ENCODE measurements at regions not wholly inside any gene's neighbourhood (a gene's known extent, or its start where the extent isn't known, plus 50 kb on each side); places are given as distances from the start of the nearest gene placed in this dataset.
"Not testable (repeated sequence)": the region's sequence is repeated elsewhere in the genome, so short reads cannot be mapped to it uniquely, and the experiment has no call there.

DNA sequence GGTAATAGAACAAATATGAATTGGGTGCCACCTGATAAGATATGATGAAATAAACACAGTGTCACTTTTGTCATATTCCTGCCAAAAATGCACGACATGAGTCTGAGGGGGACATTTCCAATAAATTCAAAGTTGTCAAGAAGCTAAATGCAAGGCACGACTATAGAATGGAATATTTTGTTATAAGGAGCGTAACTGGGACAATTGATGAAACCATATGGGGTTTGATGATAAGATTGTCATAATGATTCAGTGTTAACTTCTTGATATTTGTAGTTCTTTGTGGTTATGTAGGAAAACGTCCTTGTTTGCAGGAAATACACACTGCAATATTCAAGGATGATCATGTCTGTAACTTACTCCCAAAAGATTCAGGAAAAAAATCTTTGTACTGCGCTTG lies 163.3 kb downstream of the MEX3B start:
- H3K4me2 ChIP-seq (ENCODE audit: low read length), result no peak overlapping the region
- H3K27me3 ChIP-seq (ENCODE audit: control insufficient read depth, insufficient read depth, low read length), result no peaks in the 10 kb centered on the region
- H3K9ac ChIP-seq (ENCODE audit: low read depth, low read length), result no peak overlapping the region
- H3K36me3 ChIP-seq (ENCODE audit: insufficient read depth, low read length), result no peaks in the 10 kb centered on the region
- no peak overlapping the region for H3K4me3 ChIP-seq (ENCODE audit: low read length)
- H3K4me1 ChIP-seq (ENCODE audit: control insufficient read depth, insufficient read depth, low read length), result peaks cover 17% of the 10 kb centered on the region
- H3K9me3 ChIP-seq (replicated peaks; ENCODE audit: low read length), result no peaks in the 10 kb centered on the region

DNA sequence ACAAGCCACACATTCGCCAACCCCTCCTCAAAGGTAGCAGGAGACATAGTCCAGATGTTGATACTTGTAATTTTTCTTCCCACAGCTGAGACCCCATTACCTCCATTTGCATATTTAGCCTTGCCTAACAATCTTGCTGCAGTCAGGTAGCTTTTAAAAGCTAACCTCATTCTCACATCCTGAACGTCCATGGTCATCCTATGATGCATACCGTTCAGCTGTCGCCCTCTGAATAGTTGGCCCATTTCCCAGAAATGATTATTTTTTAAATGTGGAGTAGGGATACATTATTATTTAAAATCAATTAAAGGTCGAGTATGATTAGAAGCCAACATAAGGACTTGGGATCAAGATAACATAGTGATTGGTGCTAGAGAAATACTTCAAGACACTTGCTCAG lies 165.0 kb downstream of the MEX3B start:
- no peak overlapping the region for H3K9ac ChIP-seq (ENCODE audit: low read depth, low read length)
- no peak overlapping the region for H3K4me2 ChIP-seq (ENCODE audit: low read length)
- no peak overlapping the region for H3K4me3 ChIP-seq (ENCODE audit: low read length)
- no peaks in the 10 kb centered on the region for H3K9me3 ChIP-seq (replicated peaks; ENCODE audit: low read length)
- no peaks in the 10 kb centered on the region for H3K27me3 ChIP-seq (ENCODE audit: control insufficient read depth, insufficient read depth, low read length)
- H3K4me1 ChIP-seq (ENCODE audit: control insufficient read depth, insufficient read depth, low read length), result peaks cover 8% of the 10 kb centered on the region
- no peaks in the 10 kb centered on the region for H3K36me3 ChIP-seq (ENCODE audit: insufficient read depth, low read length)

DNA sequence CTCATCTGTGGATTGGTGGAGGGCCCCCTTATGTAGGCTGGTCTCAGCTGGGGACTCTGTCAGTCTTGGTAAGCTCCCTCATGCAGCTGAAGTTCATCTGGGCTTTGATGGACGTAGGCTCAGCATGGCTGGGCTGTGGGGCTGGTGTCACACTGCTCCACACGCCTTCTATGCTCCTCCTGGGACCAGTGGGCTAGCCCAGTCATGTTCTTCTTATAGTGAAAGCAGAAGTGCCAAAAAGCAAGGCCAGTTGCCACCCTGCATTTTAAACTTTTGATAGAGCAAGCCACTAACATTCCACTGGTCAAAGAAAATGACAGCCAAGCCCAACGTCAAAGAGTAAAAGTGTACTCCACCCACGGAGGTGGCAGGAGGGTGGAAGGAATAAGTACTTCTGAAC lies 165.5 kb downstream of the MEX3B start:
- Histone ChIP-seq H3K27me3 (ENCODE audit: control insufficient read depth, insufficient read depth, low read length) (no peaks in the 10 kb centered on the region), H3K9me3 (replicated peaks; ENCODE audit: low read length) (no peaks in the 10 kb centered on the region), H3K9ac (ENCODE audit: low read depth, low read length) (no peak overlapping the region), H3K4me3 (ENCODE audit: low read length) (no peak overlapping the region), H3K4me2 (ENCODE audit: low read length) (no peak overlapping the region), H3K4me1 (ENCODE audit: control insufficient read depth, insufficient read depth, low read length) (peaks cover 8% of the 10 kb centered on the region), H3K36me3 (ENCODE audit: insufficient read depth, low read length) (no peaks in the 10 kb centered on the region)

DNA sequence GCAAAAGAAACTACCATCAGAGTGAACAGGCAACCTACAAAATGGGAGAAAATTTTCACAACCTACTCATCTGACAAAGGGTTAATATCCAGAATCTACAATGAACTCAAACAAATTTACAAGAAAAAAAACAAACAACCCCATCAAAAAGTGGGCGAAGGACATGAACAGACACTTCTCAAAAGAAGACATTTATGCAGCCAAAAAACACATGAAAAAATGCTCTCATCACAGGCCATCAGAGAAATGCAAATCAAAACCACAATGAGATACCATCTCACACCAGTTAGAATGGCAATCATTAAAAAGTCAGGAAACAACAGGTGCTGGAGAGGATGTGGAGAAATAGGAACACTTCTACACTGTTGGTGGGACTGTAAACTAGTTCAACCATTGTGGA lies 170.1 kb downstream of the MEX3B start:
- H3K4me2 ChIP-seq (ENCODE audit: low read length); H3K4me1 ChIP-seq (ENCODE audit: control insufficient read depth, insufficient read depth, low read length); H3K4me3 ChIP-seq (ENCODE audit: low read length); H3K9me3 ChIP-seq (replicated peaks; ENCODE audit: low read length); H3K36me3 ChIP-seq (ENCODE audit: insufficient read depth, low read length); H3K27me3 ChIP-seq (ENCODE audit: control insufficient read depth, insufficient read depth, low read length); H3K9ac ChIP-seq (ENCODE audit: low read depth, low read length): not testable (repeated sequence)

DNA sequence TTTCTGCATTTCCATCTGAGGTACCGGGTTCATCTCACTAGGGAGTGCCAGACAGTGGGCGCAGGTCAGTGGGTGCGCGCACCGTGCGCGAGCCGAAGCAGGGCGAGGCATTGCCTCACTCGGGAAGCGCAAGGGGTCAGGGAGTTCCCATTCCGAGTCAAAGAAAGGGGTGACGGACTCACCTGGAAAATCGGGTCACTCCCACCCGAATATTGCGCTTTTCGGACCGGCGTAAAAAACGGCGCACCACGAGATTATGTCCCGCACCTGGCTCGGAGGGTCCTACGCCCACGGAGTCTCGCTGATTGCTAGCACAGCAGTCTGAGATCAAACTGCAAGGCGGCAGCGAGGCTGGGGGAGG lies 175.1 kb downstream of the MEX3B start:
- not testable (repeated sequence) for H3K4me3 ChIP-seq (ENCODE audit: low read length); H3K36me3 ChIP-seq (ENCODE audit: insufficient read depth, low read length); H3K4me1 ChIP-seq (ENCODE audit: control insufficient read depth, insufficient read depth, low read length); H3K9ac ChIP-seq (ENCODE audit: low read depth, low read length); H3K27me3 ChIP-seq (ENCODE audit: control insufficient read depth, insufficient read depth, low read length); H3K9me3 ChIP-seq (replicated peaks; ENCODE audit: low read length); H3K4me2 ChIP-seq (ENCODE audit: low read length)

DNA sequence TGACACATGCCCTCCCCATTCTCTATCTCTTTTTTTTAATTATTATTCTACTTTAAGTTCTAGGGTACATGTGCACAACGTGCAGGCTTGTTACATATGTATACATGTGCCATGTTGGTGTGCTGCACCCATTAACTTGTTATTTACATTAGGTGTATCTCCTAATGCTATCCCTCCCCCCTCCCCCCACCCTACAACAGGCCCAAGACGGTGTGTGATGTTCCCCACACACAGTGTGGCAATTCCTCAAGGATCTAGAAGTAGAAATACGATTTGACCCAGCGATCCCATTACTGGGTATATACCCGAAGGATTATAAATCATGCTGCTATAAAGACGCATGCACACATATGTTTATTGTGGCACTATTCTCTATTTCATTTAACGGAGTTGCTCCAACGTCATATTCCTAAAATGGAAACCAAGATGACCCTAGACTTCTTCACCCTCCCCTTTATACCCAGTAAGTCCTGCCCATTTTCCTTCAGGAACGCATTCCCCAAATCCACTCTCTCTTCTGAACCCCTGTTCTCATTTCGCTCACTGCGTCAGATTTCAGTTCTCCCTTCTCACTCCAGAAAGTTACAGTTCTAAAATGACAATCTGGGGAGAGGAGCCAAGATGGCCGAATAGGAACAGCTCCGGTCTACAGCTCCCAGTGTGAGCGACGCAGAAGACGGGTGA lies 175.6 kb downstream of the MEX3B start:
- not testable (repeated sequence) for H3K4me1 ChIP-seq (ENCODE audit: control insufficient read depth, insufficient read depth, low read length); H3K9me3 ChIP-seq (replicated peaks; ENCODE audit: low read length); H3K4me2 ChIP-seq (ENCODE audit: low read length); H3K27me3 ChIP-seq (ENCODE audit: control insufficient read depth, insufficient read depth, low read length); H3K4me3 ChIP-seq (ENCODE audit: low read length); H3K36me3 ChIP-seq (ENCODE audit: insufficient read depth, low read length); H3K9ac ChIP-seq (ENCODE audit: low read depth, low read length)

DNA sequence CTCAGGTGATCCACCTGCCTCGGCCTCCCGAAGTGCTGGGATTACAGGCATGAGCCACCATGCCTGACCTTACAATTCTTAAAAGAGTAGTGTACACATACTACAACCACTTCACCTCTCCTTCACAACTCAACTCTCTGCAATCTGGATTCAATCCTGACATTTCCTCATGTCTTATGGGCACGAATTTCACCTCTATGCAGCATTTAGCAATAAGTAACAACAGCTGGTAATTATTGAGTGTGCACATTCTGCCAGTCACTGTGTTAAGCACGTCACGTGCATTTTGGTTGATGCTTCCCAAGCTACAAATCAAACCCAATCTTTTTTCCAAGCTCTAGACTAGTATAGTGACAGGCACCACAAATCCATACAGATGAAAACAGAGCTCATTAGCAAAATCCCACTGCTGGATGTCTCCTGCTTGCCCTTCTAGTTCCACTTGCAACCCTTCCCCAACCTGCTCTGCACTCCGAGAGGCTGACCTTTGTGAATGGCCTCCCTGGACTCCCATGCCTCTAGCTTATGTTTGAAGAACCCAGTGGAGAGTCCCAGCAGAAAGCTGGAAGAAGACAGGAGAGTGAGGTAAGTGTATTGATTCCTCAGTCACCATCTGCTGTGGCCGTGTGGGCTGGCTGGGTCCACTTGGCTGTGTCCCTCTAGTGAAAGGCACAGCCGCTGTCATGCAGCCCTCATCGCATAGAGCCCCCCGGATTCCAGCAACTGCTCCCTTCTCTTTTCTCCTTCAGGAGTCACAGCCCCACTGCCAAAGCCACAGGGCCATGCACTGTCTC lies 176.5 kb downstream of the MEX3B start:
- Histone ChIP-seq H3K4me1 (ENCODE audit: control insufficient read depth, insufficient read depth, low read length) (no peaks in the 10 kb centered on the region), H3K9ac (ENCODE audit: low read depth, low read length) (no peak overlapping the region), H3K36me3 (ENCODE audit: insufficient read depth, low read length) (no peaks in the 10 kb centered on the region), H3K27me3 (ENCODE audit: control insufficient read depth, insufficient read depth, low read length) (no peaks in the 10 kb centered on the region), H3K9me3 (replicated peaks; ENCODE audit: low read length) (no peaks in the 10 kb centered on the region), H3K4me3 (ENCODE audit: low read length) (no peak overlapping the region), H3K4me2 (ENCODE audit: low read length) (no peak overlapping the region)

DNA sequence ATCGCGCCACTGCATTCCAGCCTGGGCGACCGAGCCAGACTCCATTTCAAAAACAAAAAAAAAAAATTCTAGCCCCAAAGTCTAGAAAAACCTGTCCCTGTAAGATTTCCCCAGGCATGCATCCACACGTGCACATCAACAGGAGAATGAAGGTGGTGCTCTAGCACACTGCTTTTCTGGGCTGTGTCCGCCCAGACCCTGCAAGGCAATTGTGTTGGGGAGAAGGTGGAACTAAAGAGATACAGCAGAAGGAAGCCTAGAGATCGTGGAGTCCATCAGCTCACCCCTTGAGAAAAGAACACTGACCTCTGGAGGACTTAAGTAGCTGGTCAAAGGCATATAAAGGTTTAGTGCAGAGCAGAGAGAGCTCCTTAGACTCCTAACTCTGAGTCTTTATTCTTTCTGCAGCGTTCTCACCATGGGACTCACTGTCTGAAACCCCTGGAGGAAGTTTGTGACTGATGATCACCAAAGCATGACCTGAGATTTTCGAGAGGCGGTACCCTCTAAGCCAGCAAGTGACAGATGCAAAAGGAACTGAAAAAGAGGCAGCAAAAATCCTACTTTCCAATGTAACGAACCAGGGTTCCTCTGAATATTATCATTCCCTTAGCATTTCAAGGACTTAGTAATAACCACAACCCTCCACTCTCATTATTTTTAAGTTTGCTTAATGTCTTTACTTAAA lies 179.8 kb downstream of the MEX3B start:
- no peak overlapping the region for H3K4me3 ChIP-seq (ENCODE audit: low read length)
- H3K4me2 ChIP-seq (ENCODE audit: low read length), result no peak overlapping the region
- no peaks in the 10 kb centered on the region for H3K4me1 ChIP-seq (ENCODE audit: control insufficient read depth, insufficient read depth, low read length)
- H3K36me3 ChIP-seq (ENCODE audit: insufficient read depth, low read length), result no peaks in the 10 kb centered on the region
- no peaks in the 10 kb centered on the region for H3K27me3 ChIP-seq (ENCODE audit: control insufficient read depth, insufficient read depth, low read length)
- H3K9ac ChIP-seq (ENCODE audit: low read depth, low read length), result no peak overlapping the region
- H3K9me3 ChIP-seq (replicated peaks; ENCODE audit: low read length), result no peaks in the 10 kb centered on the region

DNA sequence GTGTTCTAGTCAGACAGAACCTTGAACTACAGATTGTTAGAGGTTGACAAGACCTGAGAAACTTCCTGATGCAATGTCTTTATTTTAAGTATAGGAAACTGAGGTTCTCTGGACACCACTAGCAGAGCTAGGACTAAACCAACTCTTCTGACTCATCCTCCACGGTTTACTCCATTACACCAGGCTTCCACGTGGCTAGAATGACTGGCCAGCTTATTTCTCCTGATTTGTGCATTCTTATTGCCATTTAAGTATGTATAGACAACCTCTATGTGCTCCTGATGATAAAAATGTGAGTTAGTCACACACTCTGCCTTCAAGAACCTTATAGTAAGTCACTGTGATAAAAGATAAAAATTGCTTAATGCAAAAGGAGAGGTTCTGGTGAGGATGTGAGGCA lies 182.7 kb downstream of the MEX3B start:
- no peak overlapping the region for H3K4me2 ChIP-seq (ENCODE audit: low read length)
- no peak overlapping the region for H3K9ac ChIP-seq (ENCODE audit: low read depth, low read length)
- no peaks in the 10 kb centered on the region for H3K9me3 ChIP-seq (replicated peaks; ENCODE audit: low read length)
- H3K4me1 ChIP-seq (ENCODE audit: control insufficient read depth, insufficient read depth, low read length), result no peaks in the 10 kb centered on the region
- no peaks in the 10 kb centered on the region for H3K36me3 ChIP-seq (ENCODE audit: insufficient read depth, low read length)
- no peak overlapping the region for H3K4me3 ChIP-seq (ENCODE audit: low read length)
- no peaks in the 10 kb centered on the region for H3K27me3 ChIP-seq (ENCODE audit: control insufficient read depth, insufficient read depth, low read length)

DNA sequence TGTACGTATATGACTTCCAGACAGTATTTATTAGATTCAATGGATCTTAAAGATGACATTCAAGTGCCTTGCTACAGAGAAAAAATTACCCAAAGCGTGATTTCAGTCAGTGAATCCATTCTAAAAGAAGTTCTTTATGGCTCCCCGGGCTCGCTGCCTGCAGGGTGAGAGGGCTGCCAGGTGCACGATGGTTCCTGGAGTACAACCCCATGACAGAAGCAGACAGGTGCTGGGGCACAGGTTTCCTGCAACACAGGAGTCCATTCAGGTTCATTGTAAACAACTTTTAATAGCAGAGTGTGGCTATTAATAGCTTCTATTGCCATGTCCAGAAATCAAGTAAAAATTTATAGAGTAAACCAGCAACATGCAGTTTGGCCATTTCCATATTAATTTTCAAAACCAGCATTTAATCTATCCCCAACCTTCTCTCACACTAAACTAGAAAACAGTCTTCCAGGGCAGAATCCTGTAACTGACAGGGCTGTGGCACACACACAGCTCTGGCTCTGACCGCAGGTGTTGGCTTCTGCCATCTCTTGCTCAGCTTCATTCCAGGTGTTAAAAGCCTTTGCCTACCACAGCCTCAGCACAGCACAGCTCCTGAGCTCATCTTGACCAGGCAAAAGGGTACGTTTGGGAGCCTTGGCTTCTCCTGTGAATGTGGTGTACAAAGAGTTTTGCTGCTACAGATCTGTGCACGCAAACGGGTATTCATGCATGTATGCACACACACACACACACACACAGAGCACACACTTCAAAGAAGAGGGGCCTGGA lies 185.9 kb downstream of the MEX3B start:
- Histone ChIP-seq H3K9ac (ENCODE audit: low read depth, low read length) (no peak overlapping the region), H3K27me3 (ENCODE audit: control insufficient read depth, insufficient read depth, low read length) (no peaks in the 10 kb centered on the region), H3K36me3 (ENCODE audit: insufficient read depth, low read length) (no peaks in the 10 kb centered on the region), H3K9me3 (replicated peaks; ENCODE audit: low read length) (no peaks in the 10 kb centered on the region), H3K4me1 (ENCODE audit: control insufficient read depth, insufficient read depth, low read length) (no peaks in the 10 kb centered on the region), H3K4me2 (ENCODE audit: low read length) (no peak overlapping the region), H3K4me3 (ENCODE audit: low read length) (no peak overlapping the region)

DNA sequence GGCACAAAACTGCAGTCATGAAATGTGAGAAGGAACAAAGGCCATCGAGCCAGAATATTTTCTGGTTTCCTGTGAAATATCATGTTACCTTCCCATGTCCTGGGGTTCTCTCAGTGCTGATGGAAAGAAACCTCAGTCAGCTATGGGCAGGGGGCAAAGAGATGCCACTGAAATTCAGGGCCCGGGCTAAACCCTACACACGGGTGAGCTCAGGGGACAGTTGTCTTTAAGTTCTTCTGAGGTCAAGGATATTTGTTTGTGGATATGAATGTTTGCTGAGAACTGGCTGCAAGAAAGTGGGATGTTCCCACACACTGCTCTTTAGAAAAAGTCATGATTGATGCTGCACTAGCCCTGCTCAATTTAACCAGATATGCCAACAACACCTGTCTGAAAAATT lies 187.2 kb downstream of the MEX3B start:
- no peaks in the 10 kb centered on the region for H3K4me1 ChIP-seq (ENCODE audit: control insufficient read depth, insufficient read depth, low read length)
- H3K36me3 ChIP-seq (ENCODE audit: insufficient read depth, low read length), result no peaks in the 10 kb centered on the region
- no peaks in the 10 kb centered on the region for H3K27me3 ChIP-seq (ENCODE audit: control insufficient read depth, insufficient read depth, low read length)

More for the DNA sequence above, 187.2 kb downstream of the MEX3B start:
- Histone ChIP-seq H3K9me3 (replicated peaks; ENCODE audit: low read length) (no peaks in the 10 kb centered on the region), H3K4me2 (ENCODE audit: low read length) (no peak overlapping the region), H3K9ac (ENCODE audit: low read depth, low read length) (no peak overlapping the region), H3K4me3 (ENCODE audit: low read length) (no peak overlapping the region)

Data from skeletal muscle satellite cell (primary cell).